ENCODE measurements at regions not wholly inside any gene's neighbourhood (a gene's known extent, or its start where the extent isn't known, plus 50 kb on each side); places are given as distances from the start of the nearest gene placed in this dataset.

- TF ChIP-seq, protein P1, sequence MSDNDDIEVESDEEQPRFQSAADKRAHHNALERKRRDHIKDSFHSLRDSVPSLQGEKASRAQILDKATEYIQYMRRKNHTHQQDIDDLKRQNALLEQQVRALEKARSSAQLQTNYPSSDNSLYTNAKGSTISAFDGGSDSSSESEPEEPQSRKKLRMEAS (IDR thresholded peaks at IDR 0.05; ENCODE audit: low read depth, low read length), result no peak
- TF ChIP-seq POLR2A (IDR thresholded peaks at IDR 0.05; ENCODE audit: extremely low read depth, insufficient read length), result no peak
- TF ChIP-seq, protein P2, sequence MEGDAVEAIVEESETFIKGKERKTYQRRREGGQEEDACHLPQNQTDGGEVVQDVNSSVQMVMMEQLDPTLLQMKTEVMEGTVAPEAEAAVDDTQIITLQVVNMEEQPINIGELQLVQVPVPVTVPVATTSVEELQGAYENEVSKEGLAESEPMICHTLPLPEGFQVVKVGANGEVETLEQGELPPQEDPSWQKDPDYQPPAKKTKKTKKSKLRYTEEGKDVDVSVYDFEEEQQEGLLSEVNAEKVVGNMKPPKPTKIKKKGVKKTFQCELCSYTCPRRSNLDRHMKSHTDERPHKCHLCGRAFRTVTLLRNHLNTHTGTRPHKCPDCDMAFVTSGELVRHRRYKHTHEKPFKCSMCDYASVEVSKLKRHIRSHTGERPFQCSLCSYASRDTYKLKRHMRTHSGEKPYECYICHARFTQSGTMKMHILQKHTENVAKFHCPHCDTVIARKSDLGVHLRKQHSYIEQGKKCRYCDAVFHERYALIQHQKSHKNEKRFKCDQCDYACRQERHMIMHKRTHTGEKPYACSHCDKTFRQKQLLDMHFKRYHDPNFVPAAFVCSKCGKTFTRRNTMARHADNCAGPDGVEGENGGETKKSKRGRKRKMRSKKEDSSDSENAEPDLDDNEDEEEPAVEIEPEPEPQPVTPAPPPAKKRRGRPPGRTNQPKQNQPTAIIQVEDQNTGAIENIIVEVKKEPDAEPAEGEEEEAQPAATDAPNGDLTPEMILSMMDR (IDR thresholded peaks at IDR 0.05; ENCODE audit: low read depth, low read length), result no peak
- TF ChIP-seq MYC (IDR thresholded peaks at IDR 0.05; ENCODE audit: low read depth, low read length), result no peak
- no peak overlapping the region for H3K4me3 ChIP-seq (ENCODE audit: low read depth, low read length)
- DNase-seq (ENCODE audit: low read depth), result no peak
These were observed 187.7 kb downstream of the SATB1 start for GRCh38 chr3:18237251-18238005.

DNA sequence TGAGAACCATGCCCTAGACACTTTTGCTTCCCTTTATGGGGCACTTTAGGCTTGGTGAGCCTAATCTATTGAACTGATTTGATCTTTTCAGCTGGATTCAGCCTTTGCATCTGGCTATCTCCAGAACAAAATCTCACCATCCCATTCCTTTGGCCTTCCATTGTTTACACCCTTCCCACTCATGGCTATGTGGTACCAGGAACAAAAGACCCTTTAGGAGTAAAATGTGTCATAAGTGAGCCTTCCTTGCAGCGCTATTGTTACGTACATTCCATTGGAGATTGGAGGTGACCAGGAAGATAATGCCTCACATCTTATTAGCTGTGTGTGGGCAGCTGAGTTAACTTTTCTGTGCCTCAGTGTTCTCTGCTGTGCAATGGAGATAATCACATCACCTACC lies 188.4 kb downstream of the SATB1 start:
- no peak overlapping the region for H3K4me3 ChIP-seq (ENCODE audit: low read depth, low read length)
- no peak for DNase-seq (ENCODE audit: low read depth)
- no peak for TF ChIP-seq POLR2A (IDR thresholded peaks at IDR 0.05; ENCODE audit: extremely low read depth, insufficient read length)

- TF ChIP-seq, protein P1 (IDR thresholded peaks at IDR 0.05; ENCODE audit: low read depth, low read length), result no peak
- no peak for TF ChIP-seq MYC (IDR thresholded peaks at IDR 0.05; ENCODE audit: low read depth, low read length)
- TF ChIP-seq, protein P2 (IDR thresholded peaks at IDR 0.05; ENCODE audit: low read depth, low read length), result no peak
- TF ChIP-seq POLR2A (IDR thresholded peaks at IDR 0.05; ENCODE audit: extremely low read depth, insufficient read length), result no peak
- H3K4me3 ChIP-seq (ENCODE audit: low read depth, low read length), result no peak overlapping the region
- DNase-seq (ENCODE audit: low read depth), result no peak
These were observed 190.3 kb downstream of the SATB1 start for GRCh38 chr3:18234717-18235335.

- no peak for TF ChIP-seq POLR2A (IDR thresholded peaks at IDR 0.05; ENCODE audit: extremely low read depth, insufficient read length)
- no peak for TF ChIP-seq MYC (IDR thresholded peaks at IDR 0.05; ENCODE audit: low read depth, low read length)
- TF ChIP-seq, protein P1 (IDR thresholded peaks at IDR 0.05; ENCODE audit: low read depth, low read length), result no peak
- TF ChIP-seq, protein P2 (IDR thresholded peaks at IDR 0.05; ENCODE audit: low read depth, low read length), result no peak
- DNase-seq (ENCODE audit: low read depth), result no peak
- H3K4me3 ChIP-seq (ENCODE audit: low read depth, low read length), result no peak overlapping the region
These were observed 191.0 kb downstream of the SATB1 start for GRCh38 chr3:18233987-18234716.

DNA sequence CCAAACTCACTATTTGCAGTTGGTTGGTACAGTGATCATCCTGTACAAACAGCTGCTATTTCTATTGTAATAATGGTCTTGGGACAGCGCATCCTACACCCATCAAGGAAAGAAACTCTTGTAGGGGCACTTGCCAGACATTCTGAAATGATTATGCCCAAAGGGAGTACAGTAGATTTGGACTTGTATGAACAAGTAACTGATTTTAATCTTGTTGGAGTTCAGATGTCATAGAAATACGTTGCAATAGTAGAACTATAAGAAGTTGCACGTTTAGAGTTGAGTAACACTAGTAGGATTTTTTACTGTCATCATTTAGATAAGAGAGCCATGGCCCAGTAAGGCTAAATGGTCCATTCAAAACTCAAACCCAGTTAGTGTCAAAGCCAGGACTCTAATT lies 192.8 kb downstream of the SATB1 start:
- no peak overlapping the region for H3K4me3 ChIP-seq (ENCODE audit: low read depth, low read length)
- no peak for TF ChIP-seq POLR2A (IDR thresholded peaks at IDR 0.05; ENCODE audit: extremely low read depth, insufficient read length)
- TF ChIP-seq MYC (IDR thresholded peaks at IDR 0.05; ENCODE audit: low read depth, low read length), result no peak
- TF ChIP-seq, protein P2 (IDR thresholded peaks at IDR 0.05; ENCODE audit: low read depth, low read length), result no peak
- TF ChIP-seq, protein P1 (IDR thresholded peaks at IDR 0.05; ENCODE audit: low read depth, low read length), result no peak
- DNase-seq (ENCODE audit: low read depth), result no peak

DNA sequence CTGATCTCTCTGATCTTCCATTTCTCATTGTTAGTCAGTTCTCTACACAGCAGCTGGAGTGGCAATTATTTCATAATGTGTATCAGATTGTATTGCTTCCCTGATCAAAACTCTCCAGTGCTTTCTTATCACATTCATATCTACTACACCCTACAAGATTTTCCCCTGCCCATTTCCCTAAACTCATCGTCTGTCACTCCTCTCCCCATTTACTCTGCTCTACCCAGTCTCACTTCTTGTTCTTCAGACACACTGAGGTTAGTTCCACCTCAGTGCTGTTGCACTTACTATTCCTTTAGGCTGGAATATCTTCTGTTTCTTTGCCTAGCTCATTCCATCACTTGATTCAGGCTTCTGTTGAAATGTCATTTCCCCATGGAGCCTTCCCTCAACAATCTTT lies 197.1 kb downstream of the SATB1 start:
- H3K4me3 ChIP-seq (ENCODE audit: low read depth, low read length), result no peak overlapping the region
- no peak for TF ChIP-seq MYC (IDR thresholded peaks at IDR 0.05; ENCODE audit: low read depth, low read length)
- TF ChIP-seq, protein P1 (IDR thresholded peaks at IDR 0.05; ENCODE audit: low read depth, low read length), result no peak
- TF ChIP-seq, protein P2 (IDR thresholded peaks at IDR 0.05; ENCODE audit: low read depth, low read length), result no peak
- no peak for TF ChIP-seq POLR2A (IDR thresholded peaks at IDR 0.05; ENCODE audit: extremely low read depth, insufficient read length)
- DNase-seq (ENCODE audit: low read depth), result no peak

All from NB4 (cell line).